ENCODE measurements at regions not wholly inside any gene's neighbourhood (a gene's known extent, or its start where the extent isn't known, plus 50 kb on each side); places are given as distances from the start of the nearest gene placed in this dataset.

GRCh38 chr2:224163566-224164307 is 124.7 kb upstream of the SERPINE2 start:
- TF ChIP-seq CTCF (IDR thresholded peaks at IDR 0.05) = no peak

GRCh38 chr2:224162122-224162521 is 123.0 kb upstream of the SERPINE2 start:
- no peak for TF ChIP-seq CTCF (IDR thresholded peaks at IDR 0.05)

GRCh38 chr2:224161712-224162111 is 122.6 kb upstream of the SERPINE2 start:
- TF ChIP-seq CTCF (IDR thresholded peaks at IDR 0.05) = no peak

GRCh38 chr2:224160917-224161316 is 121.8 kb upstream of the SERPINE2 start:
- no peak for TF ChIP-seq CTCF (IDR thresholded peaks at IDR 0.05)

- TF ChIP-seq CTCF (IDR thresholded peaks at IDR 0.05) = no peak
Observed at GRCh38 chr2:224159345-224159928, 120.4 kb upstream of the SERPINE2 start.

- no peak for TF ChIP-seq CTCF (IDR thresholded peaks at IDR 0.05)
Observed at GRCh38 chr2:224158831-224159230, 119.7 kb upstream of the SERPINE2 start.

GRCh38 chr2:224158061-224158460 is 119.0 kb upstream of the SERPINE2 start:
- no peak for TF ChIP-seq CTCF (IDR thresholded peaks at IDR 0.05)

Data from LNCAP (cell line).